ENCODE measurements at regions not wholly inside any gene's neighbourhood (a gene's known extent, or its start where the extent isn't known, plus 50 kb on each side); places are given as distances from the start of the nearest gene placed in this dataset.
"Not testable (repeated sequence)": the region's sequence is repeated elsewhere in the genome, so short reads cannot be mapped to it uniquely, and the experiment has no call there.

- TF ChIP-seq CTCF, POLR2A, EP300 (IDR thresholded peaks at IDR 0.05): not testable (repeated sequence)
Observed at GRCh38 chr4:190120537-190121001, 53.0 kb upstream of the DUX4 start.
